OCI-LY3 (cell line): ENCODE measurements at regions not wholly inside any gene's neighbourhood (a gene's known extent, or its start where the extent isn't known, plus 50 kb on each side); places are given as distances from the start of the nearest gene placed in this dataset.

Experiments
- CTCF ChIP-seq: fragments of 200-600, 300-600 bp; sonication (generic); IDR thresholded peaks from 2 replicates; pipeline ENCODE4 v1.5.1; 2014; ENCODE audit warnings: antibody characterized with exemption, low read length, low read depth
- EZH2phosphoT487 ChIP-seq: fragments of 200-600 bp; shearing (Covaris generic); IDR thresholded peaks from 2 replicates; pipeline ENCODE4 v1.6.1; 2018; ENCODE audit warnings: antibody characterized with exemption, mixed run types, low read depth

- TF ChIP-seq CTCF (no peak), EZH2phosphoT487 (no peak)
Measured at GRCh38 chr22:48352086-48352911, 1475.4 kb downstream of the BRD1 start.
